K562 (cell line): ENCODE measurements at regions not wholly inside any gene's neighbourhood (a gene's known extent, or its start where the extent isn't known, plus 50 kb on each side); places are given as distances from the start of the nearest gene placed in this dataset.

ENCODE experiments used
- ATAC-seq: fragments of 200-7000 bp; cut with Tn5 transposase; 3 replicates; pipeline ENCODE4 v1.9.1; 2020; ENCODE audit warnings: moderate library complexity
- BruUV-seq: library from RNA; stranded (reverse); fragments of 400-500 nt; replicated peaks from 2 replicates; lab custom pipeline; 2021; lab: Mats Ljungman, UMichigan
- CTCF ChIA-PET: fragments of 300-600 bp; formaldehyde crosslinking; extraction: SDS; loops from one replicate; lab custom pipeline; 2021; ENCODE audit warnings: low intra/inter-chr PET ratio; lab: Yijun Ruan, JAX
- POLR2A ChIA-PET: fragments of 300-600, 350-650 bp; sonication (Branson Sonifier 250); formaldehyde crosslinking; extraction: SDS; loops from one replicate; lab custom pipeline; 2021; ENCODE audit warnings: antibody characterized with exemption, inconsistent platforms; lab: Yijun Ruan, JAX
- DNase-seq, 4 experiments: peaks; one replicate each; pipeline versions ENCODE4 v3.0.0 to v3.0.0-alpha.2; 2011 to 2018; ENCODE audit warnings: low spot score in 3 of 4, mixed read lengths in 3 of 4; ENCODE audit errors: extremely low read depth in 1 of 4
- FAIRE-seq: peaks from 2 replicates; lab custom pipeline; 2011; peaks lifted over from hg19 to GRCh38; lab: Jason Lieb, UNC
- H2AFZ ChIP-seq: 2 replicates; pipeline ENCODE4 v1.6.0; 2011; ENCODE audit warnings: low read depth, low read length, control low read depth, inconsistent platforms
- H3K27ac ChIP-seq: fragments of 200-600 bp; 3 replicates; pipeline ENCODE4 v1.8.0; 2011; ENCODE audit warnings: low read depth, mild to moderate bottlenecking, control low read depth, inconsistent platforms, low read length, moderate library complexity, mixed read lengths; ENCODE audit errors: extremely low read depth
- H3K27me3 ChIP-seq, 2 experiments: fragments of 300-600 bp in 1 of 2; 2 replicates in 1 of 2; 3 replicates in 1 of 2; pipeline versions ENCODE4 v1.6.0 to v1.8.0; 2011; ENCODE audit warnings: inconsistent platforms in 2 of 2, low read length in 2 of 2, mild to moderate bottlenecking in 1 of 2, mixed read lengths in 1 of 2, moderate library complexity in 1 of 2; ENCODE audit not compliant: control insufficient read depth in 2 of 2, insufficient read depth in 2 of 2
- H3K36me3 ChIP-seq: fragments of 300-600 bp; 3 replicates; pipeline ENCODE4 v1.8.0; 2011; ENCODE audit warnings: mild to moderate bottlenecking, low read length, inconsistent platforms; ENCODE audit not compliant: control insufficient read depth, insufficient read depth
- H3K4me1 ChIP-seq, 2 experiments: fragments of 200-600 bp in 1 of 2; replicated peaks in 1 of 2; 2 replicates in 1 of 2; 3 replicates in 1 of 2; pipeline versions ENCODE4 v1.5.1 to v1.8.0; 2011; ENCODE audit warnings: inconsistent platforms in 2 of 2, low read length in 2 of 2, mild to moderate bottlenecking in 1 of 2, mixed read lengths in 1 of 2, moderate library complexity in 1 of 2; ENCODE audit not compliant: control insufficient read depth in 2 of 2, insufficient read depth in 2 of 2
- H3K4me2 ChIP-seq: 2 replicates; pipeline ENCODE4 v1.6.1; 2011; ENCODE audit warnings: low read length, control low read depth, inconsistent platforms, mixed read lengths; ENCODE audit not compliant: insufficient read depth
- H3K4me3 ChIP-seq: fragments of 200-600 bp; sonication (generic), shearing (Covaris generic); 2 replicates; pipeline ENCODE4 v1.5.1; 2016; ENCODE audit warnings: control low read depth, inconsistent platforms
- H3K79me2 ChIP-seq: fragments of 200-600 bp; 3 replicates; pipeline ENCODE4 v1.8.0; 2011; ENCODE audit warnings: low read length, inconsistent platforms; ENCODE audit not compliant: control insufficient read depth, insufficient read depth
- H3K9ac ChIP-seq, 2 experiments: 2 replicates each; pipeline versions ENCODE4 v1.6.0 to v1.6.1; 2011; ENCODE audit warnings: low read depth in 2 of 2, low read length in 2 of 2, control low read depth in 1 of 2, inconsistent platforms in 1 of 2, mild to moderate bottlenecking in 1 of 2, mixed read lengths in 1 of 2; ENCODE audit not compliant: insufficient read depth in 1 of 2
- H3K9me1 ChIP-seq: one replicate; pipeline ENCODE4 v1.6.0; 2011; ENCODE audit warnings: inconsistent platforms, mild to moderate bottlenecking, low read length, moderate library complexity; ENCODE audit not compliant: control insufficient read depth, insufficient read depth
- H3K9me3 ChIP-seq: replicated peaks from 2 replicates; pipeline ENCODE4 v1.5.1; 2011; ENCODE audit warnings: low read depth, low read length, inconsistent platforms; ENCODE audit not compliant: control insufficient read depth, insufficient read depth
- H4K20me1 ChIP-seq: replicated peaks from 2 replicates; pipeline ENCODE4 v1.6.1; 2011; ENCODE audit warnings: low read length, inconsistent platforms, mixed read lengths; ENCODE audit not compliant: control insufficient read depth, insufficient read depth
- JUNB ChIP-seq: fragments of 450-650 bp; formaldehyde crosslinking; conservative IDR thresholded peaks from 2 replicates; pipeline ENCODE4 v1.4.0; 2020; ENCODE audit warnings: mild to moderate bottlenecking
- RBBP5 ChIP-seq: fragments of 200-600 bp; sonication (generic); IDR thresholded peaks from 2 replicates; pipeline ENCODE4 v1.6.1; 2012; ENCODE audit warnings: borderline replicate concordance, mild to moderate bottlenecking, low read length, control low read depth, inconsistent platforms; ENCODE audit not compliant: insufficient read depth, poor library complexity, severe bottlenecking
- ZNF695 ChIP-seq: fragments of 450-650 bp; formaldehyde crosslinking; IDR thresholded peaks from 2 replicates; pipeline ENCODE4 v1.4.0; 2020; ENCODE audit warnings: mild to moderate bottlenecking, moderate library complexity
- WGBS: fragments of 100-300 bp; shearing (Covaris generic); methylation state at CpG from one replicate; pipeline ENCODE4 v1.1.6; 2016; ENCODE audit warnings: low coverage, mixed read lengths; ENCODE audit not compliant: insufficient coverage; ENCODE audit errors: missing lambda C conversion rate; 5-methylcytosine and 5-hydroxymethylcytosine counted together
- in situ Hi-C: fragments of 300-500 bp; cut with MboI; formaldehyde crosslinking; loops from 4 replicates; pipeline ENCODE4 v1.15.0; 2018; ENCODE audit warnings: inconsistent platforms, mixed read lengths
- intact Hi-C: fragments of 100-400 bp; cut with micrococcal nuclease; formaldehyde crosslinking; loops from 2 replicates; pipeline ENCODE4 v1.14.2; 2022
- TF ChIP-seq, protein P1 (sequence below): sonication (generic); formaldehyde crosslinking; IDR thresholded peaks from 2 replicates; pipeline ENCODE4 v1.8.1; 2023; ENCODE audit warnings: mild to moderate bottlenecking, missing genetic modification reagents
- TF ChIP-seq, protein P2 (sequence below): fragments of 250-450 bp; sonication (Bioruptor Pico); IDR thresholded peaks from 2 replicates; pipeline ENCODE4 v1.9.0; 2021; ENCODE audit warnings: mild to moderate bottlenecking
- TF ChIP-seq, protein P3 (sequence below): fragments of 450-650 bp; conservative IDR thresholded peaks from 2 replicates; pipeline ENCODE4 v1.6.1; 2016; ENCODE audit warnings: missing genetic modification characterization, low read depth, mild to moderate bottlenecking, missing compliant biosample characterization, moderate library complexity

DNA sequence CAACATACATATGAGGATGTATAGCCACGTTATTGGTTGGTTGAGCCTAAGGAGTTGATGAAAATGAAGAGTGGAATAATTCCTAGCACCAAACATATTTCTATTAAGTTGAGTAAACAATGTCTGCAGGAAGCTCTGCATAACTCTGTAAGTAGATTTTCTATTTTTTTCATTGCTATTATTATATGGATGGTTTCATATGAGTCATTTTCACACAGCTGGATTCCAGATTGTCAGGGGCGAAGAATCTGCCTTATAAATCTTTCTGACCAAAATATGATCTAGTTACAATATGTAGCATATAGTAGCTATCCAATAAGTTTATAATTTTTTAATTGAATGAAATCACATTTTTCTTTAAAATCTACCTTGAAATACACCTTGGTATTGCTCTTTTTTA, 468.0 kb upstream of the PKDCC start:
- H3K27ac ChIP-seq: no peak overlapping the region
- CTCF ChIA-PET: no interaction called here
- H2AFZ ChIP-seq: no peak overlapping the region
- WGBS: 0% methylated on average over 2 of the region's 2 CpGs
- no TSS peak for BruUV-seq
- no peak overlapping the region for H3K4me3 ChIP-seq
- H3K27me3 ChIP-seq: no peaks in the 10 kb centered on the region
- no peaks in the 10 kb centered on the region for H4K20me1 ChIP-seq
- no peak overlapping the region for H3K4me2 ChIP-seq
- POLR2A ChIA-PET: no interaction called here
- no peaks in the 10 kb centered on the region for H3K9me1 ChIP-seq
- H3K79me2 ChIP-seq: no peaks in the 10 kb centered on the region
- no peaks in the 10 kb centered on the region for H3K4me1 ChIP-seq
- DNase-seq: no peak
- no peak overlapping the region for H3K9ac ChIP-seq
- in situ Hi-C loops (no loop called here), intact Hi-C loops (no loop called here)
- no peak for ATAC-seq
- TF ChIP-seq ZNF695 (CRISPR knock-in tag) (no peak), RBBP5 (no peak), JUNB (CRISPR knock-in tag) (no peak)
- TF ChIP-seq, protein P1, sequence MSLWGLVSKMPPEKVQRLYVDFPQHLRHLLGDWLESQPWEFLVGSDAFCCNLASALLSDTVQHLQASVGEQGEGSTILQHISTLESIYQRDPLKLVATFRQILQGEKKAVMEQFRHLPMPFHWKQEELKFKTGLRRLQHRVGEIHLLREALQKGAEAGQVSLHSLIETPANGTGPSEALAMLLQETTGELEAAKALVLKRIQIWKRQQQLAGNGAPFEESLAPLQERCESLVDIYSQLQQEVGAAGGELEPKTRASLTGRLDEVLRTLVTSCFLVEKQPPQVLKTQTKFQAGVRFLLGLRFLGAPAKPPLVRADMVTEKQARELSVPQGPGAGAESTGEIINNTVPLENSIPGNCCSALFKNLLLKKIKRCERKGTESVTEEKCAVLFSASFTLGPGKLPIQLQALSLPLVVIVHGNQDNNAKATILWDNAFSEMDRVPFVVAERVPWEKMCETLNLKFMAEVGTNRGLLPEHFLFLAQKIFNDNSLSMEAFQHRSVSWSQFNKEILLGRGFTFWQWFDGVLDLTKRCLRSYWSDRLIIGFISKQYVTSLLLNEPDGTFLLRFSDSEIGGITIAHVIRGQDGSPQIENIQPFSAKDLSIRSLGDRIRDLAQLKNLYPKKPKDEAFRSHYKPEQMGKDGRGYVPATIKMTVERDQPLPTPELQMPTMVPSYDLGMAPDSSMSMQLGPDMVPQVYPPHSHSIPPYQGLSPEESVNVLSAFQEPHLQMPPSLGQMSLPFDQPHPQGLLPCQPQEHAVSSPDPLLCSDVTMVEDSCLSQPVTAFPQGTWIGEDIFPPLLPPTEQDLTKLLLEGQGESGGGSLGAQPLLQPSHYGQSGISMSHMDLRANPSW (CRISPR knock-in tag): no peak
- TF ChIP-seq, protein P2, sequence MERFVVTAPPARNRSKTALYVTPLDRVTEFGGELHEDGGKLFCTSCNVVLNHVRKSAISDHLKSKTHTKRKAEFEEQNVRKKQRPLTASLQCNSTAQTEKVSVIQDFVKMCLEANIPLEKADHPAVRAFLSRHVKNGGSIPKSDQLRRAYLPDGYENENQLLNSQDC (CRISPR knock-in tag): no peak
- TF ChIP-seq, protein P3, sequence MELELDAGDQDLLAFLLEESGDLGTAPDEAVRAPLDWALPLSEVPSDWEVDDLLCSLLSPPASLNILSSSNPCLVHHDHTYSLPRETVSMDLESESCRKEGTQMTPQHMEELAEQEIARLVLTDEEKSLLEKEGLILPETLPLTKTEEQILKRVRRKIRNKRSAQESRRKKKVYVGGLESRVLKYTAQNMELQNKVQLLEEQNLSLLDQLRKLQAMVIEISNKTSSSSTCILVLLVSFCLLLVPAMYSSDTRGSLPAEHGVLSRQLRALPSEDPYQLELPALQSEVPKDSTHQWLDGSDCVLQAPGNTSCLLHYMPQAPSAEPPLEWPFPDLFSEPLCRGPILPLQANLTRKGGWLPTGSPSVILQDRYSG: no peak
- H3K9me3 ChIP-seq: no peaks in the 10 kb centered on the region
- FAIRE-seq: no peak
- no peaks in the 10 kb centered on the region for H3K36me3 ChIP-seq
